Esophagus muscularis mucosa (tissue), 4 donors: ENCODE measurements at regions not wholly inside any gene's neighbourhood (a gene's known extent, or its start where the extent isn't known, plus 50 kb on each side); places are given as distances from the start of the nearest gene placed in this dataset.

Experiments
- DNase-seq: peaks from one replicate; pipeline ENCODE4 v3.0.0-alpha.2; 2017; ENCODE audit errors: extremely low spot score
- H3K27ac ChIP-seq, 4 donors: fragments of 200-600 bp; sonication (generic); replicated peaks in 1 of 4; 1 replicate in 3 of 4; 2 replicates in 1 of 4; pipeline ENCODE4 v1.5.1; 2016 to 2019; ENCODE audit warnings: mild to moderate bottlenecking in 1 of 4
- H3K27me3 ChIP-seq, 4 donors: fragments of 200-600 bp; sonication (generic); one replicate each; pipeline versions ENCODE4 v1.5.1 to v1.6.0; 2016 to 2019
- H3K36me3 ChIP-seq, 4 donors: fragments of 200-600 bp; sonication (generic); one replicate each; pipeline ENCODE4 v1.5.1; 2016 to 2019
- H3K4me1 ChIP-seq, 4 donors: fragments of 200-600 bp; sonication (generic); one replicate each; pipeline ENCODE4 v1.5.1; 2016 to 2019
- H3K4me3 ChIP-seq, 4 donors: fragments of 200-600 bp; sonication (generic); 1 replicate in 2 of 4; 2 replicates in 2 of 4; pipeline ENCODE4 v1.5.1; 2016 to 2019; ENCODE audit warnings: mild to moderate bottlenecking in 4 of 4, moderate library complexity in 1 of 4
- H3K9me3 ChIP-seq, 4 donors: fragments of 200-600 bp; sonication (generic); 1 replicate in 3 of 4; 2 replicates in 1 of 4; pipeline ENCODE4 v1.5.1; 2016 to 2019
- CTCF ChIP-seq, 3 experiments: fragments of 200-600 bp in 2 of 3; fragments of 450-650 bp in 1 of 3; sonication (generic) in 2 of 3; IDR thresholded peaks; one replicate each; pipeline ENCODE4 v1.5.1; 2017 to 2019; ENCODE audit warnings: antibody characterized with exemption in 3 of 3, mild to moderate bottlenecking in 2 of 3, moderate library complexity in 1 of 3
- EP300 ChIP-seq: sonication (generic); formaldehyde crosslinking; IDR thresholded peaks from one replicate; pipeline ENCODE4 v1.6.1; 2017; ENCODE audit warnings: antibody characterized with exemption
- POLR2A ChIP-seq: fragments of 450-650 bp; IDR thresholded peaks from one replicate; pipeline ENCODE4 v1.6.1; 2017; ENCODE audit warnings: antibody characterized with exemption, moderate library complexity, mild to moderate bottlenecking, low read depth
- POLR2AphosphoS5 ChIP-seq, 2 donors: sonication (generic); formaldehyde crosslinking; IDR thresholded peaks; one replicate each; pipeline ENCODE4 v1.6.1; 2017; ENCODE audit warnings: antibody characterized with exemption in 2 of 2
- WGBS: methylation state at CpG from one replicate; pipeline ENCODE4 v1.1.5; 2018; 5-methylcytosine and 5-hydroxymethylcytosine counted together
- intact Hi-C: fragments of 100-400 bp; cut with DNase I; formaldehyde crosslinking; loops from one replicate; pipeline ENCODE4 v1.15.1; 2023

- intact Hi-C loops = no loop called here
- 88% methylated on average over 1 of the region's 1 CpG for WGBS
- no peak overlapping the region for H3K4me3 ChIP-seq
- DNase-seq = no peak
- peaks cover 0 to 8% (median 2%) of the 10 kb centered on the region in 4 donors for H3K4me1 ChIP-seq
- no peaks in the 10 kb centered on the region for H3K36me3 ChIP-seq
- no peaks in the 10 kb centered on the region for H3K27me3 ChIP-seq
- TF ChIP-seq EP300 (no peak), CTCF (IDR thresholded peaks at IDR 0.05) (no peak), POLR2AphosphoS5 (IDR thresholded peaks at IDR 0.05) (no peak), POLR2A (no peak)
- H3K27ac ChIP-seq = no peak overlapping the region
- H3K9me3 ChIP-seq = no peaks in the 10 kb centered on the region
Measured at GRCh38 chr1:177383715-177384114, 213.0 kb downstream of the BRINP2 start.

- WGBS = 59% methylated on average over 2 of the region's 2 CpGs
- H3K27ac ChIP-seq = no peak overlapping the region
- H3K9me3 ChIP-seq = no peaks in the 10 kb centered on the region
- no peaks in the 10 kb centered on the region for H3K27me3 ChIP-seq
- no peak overlapping the region for H3K4me3 ChIP-seq
- TF ChIP-seq EP300 (no peak), POLR2AphosphoS5 (IDR thresholded peaks at IDR 0.05) (no peak), CTCF (IDR thresholded peaks at IDR 0.05) (no peak)
- H3K4me1 ChIP-seq = no peaks in the 10 kb centered on the region
- no peak for DNase-seq
- no peaks in the 10 kb centered on the region for H3K36me3 ChIP-seq
- intact Hi-C loops = no loop called here
Measured at GRCh38 chr1:177377866-177378265, 207.1 kb downstream of the BRINP2 start.

- H3K27ac ChIP-seq = peak overlapping the region in 3 of 4 donors; percentile 6 to 43 (median 38)
- no peaks in the 10 kb centered on the region for H3K27me3 ChIP-seq
- peaks cover 0 to 22% (median 16%) of the 10 kb centered on the region in 4 donors for H3K4me1 ChIP-seq
- H3K9me3 ChIP-seq = no peaks in the 10 kb centered on the region
- intact Hi-C loops = no loop called here
- H3K36me3 ChIP-seq = no peaks in the 10 kb centered on the region
- TF ChIP-seq EP300 (no peak), CTCF (IDR thresholded peaks at IDR 0.05) (no peak), POLR2A (no peak), POLR2AphosphoS5 (IDR thresholded peaks at IDR 0.05) (no peak)
- no peak for DNase-seq
- H3K4me3 ChIP-seq = no peak overlapping the region
Measured at GRCh38 chr1:177368255-177368654, 197.5 kb downstream of the BRINP2 start.

- Histone ChIP-seq H3K9me3 (no peaks in the 10 kb centered on the region), H3K27me3 (no peaks in the 10 kb centered on the region), H3K36me3 (no peaks in the 10 kb centered on the region), H3K4me1 (peaks cover 0 to 22% (median 16%) of the 10 kb centered on the region in 4 donors), H3K27ac (no peak overlapping the region), H3K4me3 (no peak overlapping the region)
- no peak for DNase-seq
- 61% methylated on average over 2 of the region's 2 CpGs for WGBS
- intact Hi-C loops = no loop called here
- TF ChIP-seq POLR2AphosphoS5 (IDR thresholded peaks at IDR 0.05) = no peak
- no peak for TF ChIP-seq POLR2A
- TF ChIP-seq EP300 = no peak
- TF ChIP-seq CTCF (IDR thresholded peaks at IDR 0.05) = no peak
Measured at GRCh38 chr1:177366091-177366490, 195.3 kb downstream of the BRINP2 start.

- no peak for TF ChIP-seq EP300
- TF ChIP-seq POLR2A = no peak
- no peak for TF ChIP-seq POLR2AphosphoS5 (IDR thresholded peaks at IDR 0.05)
- no peak for TF ChIP-seq CTCF (IDR thresholded peaks at IDR 0.05)
- DNase-seq = no peak
- 91% methylated on average over 2 of the region's 2 CpGs for WGBS
- Histone ChIP-seq H3K9me3 (no peaks in the 10 kb centered on the region), H3K27me3 (no peaks in the 10 kb centered on the region), H3K4me1 (no peaks in the 10 kb centered on the region), H3K36me3 (no peaks in the 10 kb centered on the region), H3K27ac (no peak overlapping the region), H3K4me3 (no peak overlapping the region)
- intact Hi-C loops = no loop called here
Measured at GRCh38 chr1:177360791-177361190, 190.0 kb downstream of the BRINP2 start.
